GM21576 (cell line): ENCODE measurements at regions not wholly inside any gene's neighbourhood (a gene's known extent, or its start where the extent isn't known, plus 50 kb on each side); places are given as distances from the start of the nearest gene placed in this dataset.
"Not testable (repeated sequence)": the region's sequence is repeated elsewhere in the genome, so short reads cannot be mapped to it uniquely, and the experiment has no call there.

ENCODE experiments used
- ATAC-seq: cut with Tn5 transposase; IDR thresholded peaks from one replicate; pipeline ENCODE4 v1.9.1; 2021; ENCODE audit warnings: mild to moderate bottlenecking, moderate library complexity; ENCODE audit not compliant: unreplicated experiment

DNA sequence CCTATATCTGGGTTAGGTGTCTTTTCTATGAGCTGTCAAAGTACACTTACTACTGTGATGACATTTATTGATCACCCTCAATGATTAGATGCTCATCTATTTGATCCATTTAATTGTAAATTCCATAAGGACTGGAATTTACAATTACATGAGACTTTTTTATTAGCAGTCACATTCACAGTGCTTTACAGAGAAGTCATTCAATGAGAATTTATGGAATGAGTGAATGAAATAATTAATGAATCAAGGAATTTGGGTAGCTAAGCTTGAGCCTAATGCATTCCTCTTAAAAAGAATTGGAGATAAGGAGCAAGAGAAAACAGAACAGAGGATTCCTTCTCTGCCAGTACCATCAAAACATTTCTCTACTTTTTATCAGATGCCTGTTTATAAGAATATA lies 1437.5 kb upstream of the CDH8 start:
- ATAC-seq, result no peak

DNA sequence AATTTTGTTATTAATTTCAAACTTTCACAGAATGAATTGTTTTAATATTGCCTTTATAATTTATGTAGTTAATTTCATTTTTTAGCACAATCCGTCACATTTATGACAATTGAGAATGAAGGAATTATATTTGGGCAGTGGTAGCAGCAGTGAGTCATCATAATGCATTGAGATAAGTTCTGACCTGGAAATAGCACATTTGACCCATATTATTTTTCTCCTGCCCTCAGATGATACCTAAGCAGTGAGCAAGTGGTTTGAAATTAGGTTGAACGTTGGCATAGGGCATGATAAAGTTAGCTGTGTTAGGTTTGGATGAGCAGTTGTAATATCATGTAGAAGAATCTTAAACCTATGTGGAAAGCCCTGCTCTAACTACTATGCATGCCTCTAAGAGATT lies 1431.3 kb upstream of the CDH8 start:
- no peak for ATAC-seq

DNA sequence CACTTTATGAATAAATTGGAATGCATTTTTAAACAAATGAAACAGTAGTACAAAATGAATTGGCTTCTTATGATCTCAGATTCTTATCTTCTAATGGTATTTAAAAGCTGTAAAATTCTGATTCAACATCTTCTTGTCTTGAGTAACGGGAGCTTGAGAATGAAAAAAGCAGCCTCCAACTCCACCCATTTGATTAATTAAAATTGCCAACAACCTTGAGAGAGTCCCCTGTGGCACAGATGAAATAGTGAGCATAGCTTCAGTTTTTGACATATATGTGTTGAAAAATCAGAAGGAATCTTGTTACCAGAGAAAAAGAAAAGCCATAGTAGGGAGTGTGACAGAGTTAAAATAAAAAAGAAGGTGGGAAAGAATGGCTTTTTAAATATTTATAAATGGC lies 1426.1 kb upstream of the CDH8 start:
- ATAC-seq, result no peak

DNA sequence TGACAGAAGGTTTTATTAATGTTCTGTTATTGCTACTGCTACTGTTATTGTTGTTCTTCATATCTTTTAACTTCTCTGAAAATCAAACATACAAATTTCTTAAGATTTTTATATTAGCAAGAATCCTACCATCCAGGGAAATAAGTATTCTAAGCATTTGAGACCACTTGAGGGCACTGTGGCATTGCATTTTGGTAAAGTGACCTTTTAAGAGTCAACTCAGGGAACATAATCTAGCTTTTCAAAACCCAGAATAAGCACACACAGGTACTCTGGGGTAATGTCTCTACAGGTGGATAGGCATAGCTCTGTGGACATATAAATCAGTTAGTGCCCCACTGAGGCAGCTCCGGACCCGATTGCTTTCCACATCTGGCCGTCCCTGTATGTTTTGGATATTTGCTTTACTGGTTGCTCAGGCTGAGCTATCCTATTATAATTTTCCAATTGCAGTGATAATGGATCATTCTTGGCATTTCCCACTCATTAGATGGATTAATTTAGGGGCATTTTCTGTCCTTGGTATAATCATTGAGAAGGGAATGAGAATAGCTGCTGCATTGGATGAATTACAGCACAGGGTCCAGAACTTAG lies 1425.1 kb upstream of the CDH8 start:
- no peak for ATAC-seq

DNA sequence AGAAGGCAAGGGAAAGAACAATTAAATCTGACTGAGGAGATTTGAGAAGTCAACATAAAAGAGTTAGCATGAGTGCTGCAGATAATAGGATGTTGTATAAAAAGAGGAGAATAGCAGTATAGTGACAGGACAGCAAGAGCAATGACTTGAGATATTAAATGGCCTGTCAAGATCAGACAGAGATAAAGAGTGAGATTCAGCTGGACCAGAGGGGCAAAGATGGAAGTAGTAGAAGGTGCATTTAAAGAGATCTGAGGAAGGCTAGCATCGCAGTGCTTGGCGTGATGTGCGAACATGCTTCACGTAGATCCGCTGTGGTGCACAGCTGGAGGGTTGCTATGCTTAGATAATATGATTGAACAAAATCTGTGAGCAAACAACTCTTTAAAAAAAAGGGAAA lies 1422.6 kb upstream of the CDH8 start:
- ATAC-seq, result no peak

DNA sequence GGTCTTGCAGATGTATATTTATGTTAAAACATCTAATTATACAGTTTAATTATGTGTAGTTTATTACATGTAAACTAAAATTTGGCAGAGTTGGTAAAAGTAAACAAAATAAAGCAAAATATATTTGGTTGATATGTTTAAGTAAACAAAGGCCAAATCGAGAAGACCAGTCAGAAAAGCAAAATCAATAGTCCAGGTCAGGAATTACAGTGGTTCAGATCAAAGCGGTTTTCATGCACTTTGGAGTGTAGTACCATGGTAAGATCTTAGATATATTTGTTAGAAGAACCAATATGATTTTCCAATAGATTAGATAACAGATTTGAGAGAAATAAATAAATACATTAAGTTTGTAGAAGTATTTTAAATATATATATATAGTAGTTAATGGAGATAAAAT lies 1421.6 kb upstream of the CDH8 start:
- no peak for ATAC-seq

DNA sequence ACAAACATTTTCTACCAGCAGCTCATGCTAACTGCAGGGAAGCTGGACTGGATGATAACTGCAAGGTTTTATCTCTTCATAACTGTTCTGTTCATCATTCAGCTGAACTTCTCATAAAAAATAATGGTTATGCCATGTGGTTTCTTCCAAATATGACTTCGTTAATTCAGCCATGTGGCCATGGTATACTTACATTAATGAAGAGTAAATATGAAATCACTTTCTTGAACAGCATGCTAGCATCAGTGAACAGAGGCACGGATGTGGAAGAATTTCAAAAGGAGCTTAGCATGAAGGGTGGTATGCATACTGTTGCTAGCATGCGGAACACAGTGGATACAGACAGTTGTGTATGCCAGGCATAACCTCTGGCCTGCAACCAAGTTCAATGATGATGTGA lies 1417.0 kb upstream of the CDH8 start:
- no peak for ATAC-seq

DNA sequence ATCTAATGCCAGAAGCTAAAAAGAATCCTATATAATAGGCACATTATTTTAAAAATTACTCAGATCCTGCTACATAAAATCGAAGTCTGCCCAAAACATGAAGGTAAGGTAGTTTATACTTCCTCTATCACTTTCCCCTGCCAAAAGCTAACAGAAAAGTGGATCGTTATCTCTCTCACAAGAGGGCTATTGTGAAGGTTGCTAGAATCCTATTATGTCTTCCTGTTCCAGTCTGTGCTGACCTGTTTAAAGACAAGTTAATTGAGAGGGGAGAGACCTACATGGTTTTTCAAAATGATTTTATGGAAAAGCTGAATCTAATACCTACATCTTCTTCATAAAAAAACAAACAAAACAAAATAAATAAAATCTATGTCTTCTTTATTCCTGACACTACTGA lies 1410.9 kb upstream of the CDH8 start:
- no peak for ATAC-seq

DNA sequence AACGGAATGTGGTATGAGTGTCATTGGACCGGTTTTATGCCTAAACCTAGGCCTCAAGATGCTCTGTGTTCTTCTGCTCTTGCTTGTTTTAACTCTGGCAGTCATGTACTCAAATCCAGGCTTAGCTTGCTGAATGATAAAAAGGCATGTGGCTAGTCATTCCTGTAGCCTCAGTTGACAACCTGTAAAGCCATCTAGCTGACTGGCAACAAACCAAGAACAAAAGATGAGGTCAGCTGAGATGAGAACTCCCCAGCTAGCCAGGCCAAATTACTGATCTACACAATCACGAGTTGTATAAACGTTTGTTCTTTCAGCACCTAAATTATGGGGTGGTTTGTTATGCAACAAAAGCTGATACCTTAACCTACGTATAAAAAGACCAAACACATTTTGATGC lies 1406.0 kb upstream of the CDH8 start:
- no peak for ATAC-seq

DNA sequence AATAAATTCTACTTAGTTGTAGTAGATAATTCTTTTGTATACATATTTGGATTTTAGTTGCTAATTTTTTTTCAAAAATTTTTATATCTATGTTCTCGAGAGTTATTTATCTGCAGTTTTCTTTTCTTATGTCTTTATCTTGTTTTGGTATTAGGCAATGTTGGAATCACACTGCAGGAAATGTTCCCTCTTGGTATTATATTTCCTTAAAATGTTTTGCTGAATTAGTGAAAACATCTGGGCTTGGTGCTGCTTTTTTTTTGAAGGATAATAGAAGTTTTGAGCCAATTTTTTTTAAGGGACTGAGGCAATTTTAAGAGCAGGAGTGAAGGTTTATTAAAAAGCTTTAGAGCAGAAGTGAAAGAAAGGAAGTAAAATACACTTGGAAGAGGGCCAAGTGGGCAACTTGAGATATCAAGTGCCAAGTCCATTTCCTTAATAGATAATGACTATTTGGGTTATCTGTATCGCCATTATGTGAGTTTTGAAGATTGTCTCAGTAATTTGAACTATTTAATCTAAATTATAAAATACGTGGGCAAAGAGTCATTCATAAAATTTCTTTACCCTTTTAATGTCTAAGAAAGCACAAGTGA lies 1390.1 kb upstream of the CDH8 start:
- no peak for ATAC-seq

DNA sequence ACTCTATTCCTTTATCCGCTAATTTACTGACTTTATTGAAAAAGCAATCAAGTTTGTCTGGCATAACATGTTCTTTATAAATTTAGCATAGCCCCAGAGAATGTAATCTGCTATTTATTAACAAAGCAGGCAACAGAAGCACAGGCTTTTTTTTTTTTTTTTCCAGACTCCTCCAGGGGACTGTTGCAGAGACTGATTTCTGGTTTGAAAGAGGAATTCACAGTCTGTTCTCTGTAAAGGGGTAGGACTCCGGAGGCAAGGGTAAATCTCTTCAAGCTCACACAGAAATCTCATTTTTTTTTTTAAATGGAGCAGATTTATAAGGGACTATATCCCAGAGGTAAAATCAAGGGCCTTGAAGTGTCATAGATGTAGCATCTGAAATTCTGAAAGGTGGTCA lies 1386.5 kb upstream of the CDH8 start:
- no peak for ATAC-seq

DNA sequence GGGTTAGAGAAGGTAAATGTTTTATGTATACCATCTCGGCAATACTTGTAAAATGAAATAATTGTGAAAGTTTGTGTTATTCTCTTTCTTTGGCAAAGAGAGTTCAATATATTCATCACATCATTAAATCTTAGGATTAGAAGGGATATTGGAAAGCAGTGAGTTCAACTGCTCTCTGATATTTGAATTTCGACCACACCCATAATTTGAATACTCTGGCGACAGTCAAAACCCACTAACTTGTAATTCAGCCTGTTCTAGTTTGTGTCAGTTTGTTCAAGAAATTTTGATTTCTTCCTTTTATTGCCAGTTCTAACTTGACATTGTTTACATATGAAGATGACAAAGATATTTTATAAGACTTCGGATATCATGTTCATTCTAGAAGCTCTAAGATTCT lies 1380.5 kb upstream of the CDH8 start:
- no peak for ATAC-seq

DNA sequence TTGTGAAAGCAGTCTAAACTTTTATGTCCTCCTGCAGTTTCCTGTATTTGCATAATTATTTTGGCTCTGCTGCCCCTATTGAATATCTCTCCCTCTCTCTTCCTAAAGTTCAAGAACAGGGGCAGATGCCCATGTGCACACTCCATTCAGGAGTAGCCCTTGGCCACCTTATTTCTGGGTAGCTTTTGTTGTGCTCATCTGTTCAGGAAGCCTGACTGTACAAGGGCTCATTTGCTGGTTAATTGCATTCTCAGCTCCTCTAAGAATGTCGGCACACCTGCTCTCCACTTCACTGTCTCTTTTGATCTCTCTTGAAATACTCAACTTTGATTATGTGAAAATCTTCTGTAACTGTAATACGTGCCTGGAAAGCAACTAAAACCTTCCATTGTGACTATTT lies 1378.8 kb upstream of the CDH8 start:
- ATAC-seq, result no peak

DNA sequence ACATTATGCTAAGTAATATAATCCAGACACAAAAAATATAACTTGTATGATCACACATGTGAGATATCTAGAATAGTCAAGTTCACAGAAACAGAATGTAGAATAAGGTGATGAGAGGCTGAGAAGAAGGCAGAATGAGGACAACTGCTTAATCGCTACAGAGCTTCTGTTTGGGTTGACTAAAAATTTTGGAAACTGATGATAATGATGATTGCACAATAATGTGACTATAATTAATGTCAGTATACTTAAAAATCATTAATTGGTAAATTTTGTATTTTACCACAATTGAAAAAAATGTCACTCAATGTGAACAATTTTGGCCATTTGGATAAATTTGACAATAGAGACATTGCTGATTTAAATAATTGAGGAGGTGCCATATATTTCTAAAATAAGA lies 1374.4 kb upstream of the CDH8 start:
- ATAC-seq, result no peak

DNA sequence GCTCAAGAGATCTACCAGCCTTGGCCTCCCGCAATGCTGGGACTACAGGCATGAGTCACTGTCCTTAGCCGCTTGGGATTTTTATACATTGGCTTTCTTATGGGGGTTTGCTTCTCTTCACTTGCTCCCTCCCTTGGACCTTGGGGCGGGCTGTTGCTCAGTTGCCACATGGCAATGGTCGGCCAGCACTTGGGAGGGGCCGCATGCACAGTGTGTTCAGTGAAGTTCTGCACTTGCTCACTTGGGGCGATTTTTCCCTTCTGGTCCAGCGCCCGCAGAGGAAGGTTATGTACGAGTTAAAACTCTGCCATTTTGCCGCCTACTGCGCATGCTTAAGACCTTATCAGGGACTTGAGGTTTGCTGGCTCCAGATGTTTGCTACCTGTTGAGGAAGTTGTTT lies 1367.6 kb upstream of the CDH8 start:
- ATAC-seq, result no peak

DNA sequence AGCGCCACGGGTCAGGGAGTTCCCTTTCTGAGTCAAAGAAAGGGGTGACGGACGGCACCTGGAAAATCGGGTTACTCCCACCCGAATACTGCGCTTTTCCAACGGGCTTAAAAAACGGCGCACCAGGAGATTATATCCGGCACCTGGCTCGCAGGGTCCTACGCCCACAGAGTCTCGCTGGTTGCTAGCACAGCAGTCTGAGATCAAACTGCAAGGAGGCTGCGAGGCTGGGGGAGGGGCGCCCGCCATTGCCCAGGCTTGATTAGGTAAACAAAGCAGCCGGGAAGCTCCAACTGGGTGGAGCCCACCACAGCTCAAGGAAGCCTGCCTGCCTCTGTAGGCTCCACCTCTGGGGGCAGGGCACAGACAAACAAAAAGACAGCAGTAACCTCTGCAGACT lies 1352.0 kb upstream of the CDH8 start:
- ATAC-seq, result not testable (repeated sequence)

DNA sequence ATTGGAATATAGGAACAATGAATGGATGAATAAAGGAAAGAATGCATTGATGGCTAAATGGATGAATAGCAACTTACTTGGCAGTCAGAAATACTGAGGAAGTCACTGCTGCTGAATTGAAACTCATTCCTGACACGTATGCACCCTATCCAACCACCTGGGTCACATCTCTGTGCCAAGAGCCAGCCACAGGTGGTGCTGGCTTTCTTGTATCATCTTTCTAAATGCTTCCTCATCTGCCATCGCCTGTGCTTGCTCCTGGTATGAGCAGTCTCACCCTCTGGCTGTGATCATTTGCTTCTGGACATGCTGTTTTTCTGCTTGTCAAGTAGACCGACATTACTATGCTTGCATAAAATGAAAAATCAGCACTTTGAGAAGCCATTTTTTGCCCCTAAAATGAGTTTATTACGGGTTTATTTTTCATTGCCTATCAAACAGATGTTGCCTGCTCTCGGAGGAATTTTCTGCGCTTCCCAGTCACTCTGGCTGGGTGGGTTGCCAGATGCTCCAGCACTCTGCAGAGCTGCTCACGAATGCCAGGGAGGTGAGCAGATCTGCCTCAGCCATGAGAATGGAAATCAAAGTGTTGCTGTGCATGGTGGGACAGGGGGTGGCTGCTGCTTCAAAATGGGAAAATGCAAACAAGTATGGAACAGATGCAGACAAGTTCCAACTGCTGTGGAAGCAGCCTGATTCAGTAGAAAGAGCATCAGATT lies 1349.6 kb upstream of the CDH8 start:
- ATAC-seq, result no peak

DNA sequence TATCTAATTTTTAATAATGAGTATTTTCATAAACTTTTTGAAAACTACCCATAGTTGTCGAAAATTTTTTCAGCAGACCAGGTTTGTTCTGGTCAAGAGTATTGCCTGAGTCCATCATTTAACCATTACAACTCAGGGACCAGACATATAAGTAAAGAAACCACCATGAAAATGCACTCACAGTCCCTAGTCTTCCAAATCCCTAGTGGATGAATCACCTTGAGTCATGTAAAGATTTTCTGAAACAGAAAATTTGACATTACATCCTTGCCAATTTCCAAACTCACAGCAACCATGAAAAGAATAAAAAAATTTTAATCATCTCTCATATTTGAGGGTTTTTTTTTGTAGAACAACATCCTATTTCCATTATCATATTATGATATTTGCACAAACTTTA lies 1337.5 kb upstream of the CDH8 start:
- ATAC-seq, result no peak

DNA sequence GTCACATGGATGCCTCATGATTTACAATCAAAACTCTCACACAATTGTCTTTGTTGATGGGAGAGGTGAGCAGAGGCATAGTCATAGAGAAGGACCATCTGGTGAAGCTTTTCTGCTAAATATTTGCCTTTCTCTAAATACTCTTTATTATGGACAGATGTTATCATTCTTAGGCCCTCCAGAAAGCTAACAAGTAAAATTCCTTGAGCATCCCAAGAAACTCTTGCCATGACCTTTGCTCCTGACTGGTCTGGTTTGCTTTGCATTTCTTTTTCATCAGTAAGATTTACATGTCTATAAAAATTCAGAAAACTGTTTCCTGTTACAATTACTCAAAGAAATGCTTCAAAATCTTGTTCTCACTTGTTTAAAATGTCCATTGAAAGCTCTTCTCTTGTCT lies 1336.6 kb upstream of the CDH8 start:
- ATAC-seq, result no peak

DNA sequence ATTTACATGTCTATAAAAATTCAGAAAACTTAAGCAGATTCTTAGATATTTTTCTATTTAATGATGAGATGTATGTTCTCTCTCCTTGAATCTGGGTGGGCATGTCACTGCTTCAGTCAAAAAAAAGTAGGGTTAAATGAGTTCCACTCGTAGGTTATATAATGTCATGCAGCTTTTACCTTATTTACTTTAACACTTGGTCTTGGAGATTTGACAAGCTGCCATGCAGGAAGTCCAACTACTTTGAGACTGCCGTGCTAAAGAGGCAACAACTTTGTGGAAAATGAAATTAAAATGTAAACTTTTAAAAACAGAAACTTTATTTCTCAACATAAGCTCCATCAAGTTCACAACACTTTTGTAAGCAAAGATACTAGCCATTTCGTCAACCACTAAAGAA lies 1336.0 kb upstream of the CDH8 start:
- ATAC-seq, result no peak

DNA sequence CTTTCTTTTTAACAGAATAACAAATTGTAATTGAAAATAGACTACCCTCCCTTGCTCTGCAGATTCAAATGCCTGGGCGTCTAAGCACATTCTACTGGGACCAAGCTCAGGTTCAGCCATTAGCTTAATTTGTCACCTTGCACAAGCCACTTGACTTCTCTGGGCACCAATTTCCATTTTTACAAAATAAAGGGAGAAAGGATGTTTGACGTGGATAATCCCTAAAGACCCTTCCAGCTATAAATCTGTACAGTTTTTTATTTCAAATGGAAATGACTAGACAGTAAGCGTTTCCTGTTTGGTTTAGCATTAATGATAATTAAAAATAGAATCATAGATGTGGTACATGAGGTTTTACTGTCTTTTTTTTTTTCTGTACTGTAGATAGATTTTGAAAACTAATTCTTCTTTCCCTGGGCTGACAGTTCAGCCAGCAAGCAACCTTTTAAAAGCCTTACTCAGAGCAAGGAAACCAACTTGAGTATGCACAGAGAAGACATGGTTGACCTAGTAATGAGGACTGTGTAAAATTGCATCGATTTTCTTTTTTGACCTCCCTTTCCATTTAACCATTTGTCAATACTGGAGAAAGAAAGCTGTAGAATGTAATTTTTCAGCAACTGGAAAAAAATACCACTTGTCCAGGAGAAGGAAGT lies 1329.5 kb upstream of the CDH8 start:
- no peak for ATAC-seq

DNA sequence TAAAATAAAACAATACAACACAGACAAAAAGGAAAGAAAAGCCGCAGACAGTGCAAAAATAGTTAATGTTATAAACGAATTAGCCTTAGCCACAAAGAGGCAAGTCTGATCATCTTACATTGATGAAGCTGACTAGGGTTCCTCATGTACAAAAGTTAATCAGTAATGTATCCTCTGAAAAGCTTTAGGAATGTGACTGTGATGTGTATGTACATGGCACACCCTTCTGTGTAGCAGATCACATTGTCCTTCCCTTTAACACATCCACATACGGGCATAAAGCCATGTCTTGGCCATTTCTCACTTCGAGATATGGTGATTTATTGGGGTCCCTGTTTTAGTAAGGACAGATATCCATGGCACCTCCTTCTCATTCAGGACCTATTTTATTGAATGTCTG lies 1327.5 kb upstream of the CDH8 start:
- ATAC-seq, result no peak
